ENCODE measurements at regions not wholly inside any gene's neighbourhood (a gene's known extent, or its start where the extent isn't known, plus 50 kb on each side); places are given as distances from the start of the nearest gene placed in this dataset.
A peak's percentile ranks its signal among the peaks of the same experiment; 100 is the strongest.

DNA sequence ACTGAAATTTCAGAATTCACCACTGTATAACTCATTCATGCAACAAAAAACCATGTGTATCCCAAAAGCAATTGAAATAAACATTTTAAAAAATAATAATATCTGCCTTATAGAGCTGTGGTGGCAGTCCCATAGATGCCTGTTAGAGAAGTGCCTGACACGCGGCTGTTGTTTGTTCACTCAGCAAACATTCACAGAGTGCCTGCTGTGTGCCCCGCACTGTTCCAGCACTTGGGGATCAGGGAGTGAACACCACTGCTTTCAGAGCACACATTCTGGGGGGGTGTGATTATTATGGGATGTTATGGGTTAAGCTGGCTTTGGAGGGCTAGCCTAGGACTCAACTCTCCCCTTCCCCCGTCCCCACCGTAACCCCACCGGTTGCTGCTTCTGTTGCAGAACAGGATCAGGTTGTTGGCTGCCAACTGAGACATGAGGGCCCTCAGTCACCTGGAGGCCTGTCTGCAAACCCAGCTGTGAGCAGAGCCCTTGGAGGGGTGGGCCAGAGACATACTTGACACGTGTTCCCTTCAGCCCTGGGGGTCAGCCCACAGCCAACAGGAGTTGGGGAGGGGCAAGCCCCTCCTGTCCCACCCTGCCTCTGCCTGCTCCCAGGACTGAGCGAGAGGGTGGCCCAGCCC, 103.3 kb upstream of the CIBAR2 start:
- H3K9ac ChIP-seq: no peak overlapping the region
- 96% methylated on average over 8 of the region's 8 CpGs for WGBS (ENCODE audit: low lambda C conversion rate)
- H3K4me1 ChIP-seq (ENCODE audit: control insufficient read depth in 1 of 2, insufficient read depth in 2 of 2, low read depth in 1 of 2, low read length in 1 of 2): peaks cover 21 to 56% of the 10 kb centered on the region in 2 experiments
- H3K4me3 ChIP-seq (ENCODE audit: low read depth in 2 of 2, low read length in 1 of 2): no peak overlapping the region
- no peaks in the 10 kb centered on the region for H4K20me1 ChIP-seq (ENCODE audit: insufficient read depth)
- no peaks in the 10 kb centered on the region for H3K9me3 ChIP-seq
- ChIA-PET POLR2A (no interaction called here), CTCF (interaction anchor here (1.1 to 6.8 kb wide), 4 partner anchors 38 to 101 kb away, joined by 3 to 42 read pairs (median 5); no protein-coding TSS in a partner anchor)
- TF ChIP-seq, protein P1, sequence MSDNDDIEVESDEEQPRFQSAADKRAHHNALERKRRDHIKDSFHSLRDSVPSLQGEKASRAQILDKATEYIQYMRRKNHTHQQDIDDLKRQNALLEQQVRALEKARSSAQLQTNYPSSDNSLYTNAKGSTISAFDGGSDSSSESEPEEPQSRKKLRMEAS (IDR thresholded peaks at IDR 0.05; ENCODE audit: low read depth): no peak
- TF ChIP-seq FOSL2 (IDR thresholded peaks at IDR 0.05; ENCODE audit: borderline replicate concordance, low read depth) (no peak), SIN3A (IDR thresholded peaks at IDR 0.05; ENCODE audit: borderline replicate concordance, low read depth, low read length) (no peak), ELF1 (IDR thresholded peaks at IDR 0.05) (no peak), NFIC (IDR thresholded peaks at IDR 0.05; ENCODE audit: borderline replicate concordance) (no peak), MXI1 (IDR thresholded peaks at IDR 0.05; ENCODE audit: low read depth, low read length) (no peak), EZH2phosphoT487 (IDR thresholded peaks at IDR 0.05; ENCODE audit: borderline replicate concordance, low read depth) (no peak), GABPA (IDR thresholded peaks at IDR 0.05; ENCODE audit: low read depth) (no peak), TAF1 (IDR thresholded peaks at IDR 0.05; ENCODE audit: borderline replicate concordance, low read depth, low read length) (no peak), JUND (IDR thresholded peaks at IDR 0.05) (no peak), TEAD4 (IDR thresholded peaks at IDR 0.05; ENCODE audit: borderline replicate concordance, insufficient read depth) (no peak), YY1 (IDR thresholded peaks at IDR 0.05; ENCODE audit: low read depth) (no peak)
- TF ChIP-seq, protein P2, sequence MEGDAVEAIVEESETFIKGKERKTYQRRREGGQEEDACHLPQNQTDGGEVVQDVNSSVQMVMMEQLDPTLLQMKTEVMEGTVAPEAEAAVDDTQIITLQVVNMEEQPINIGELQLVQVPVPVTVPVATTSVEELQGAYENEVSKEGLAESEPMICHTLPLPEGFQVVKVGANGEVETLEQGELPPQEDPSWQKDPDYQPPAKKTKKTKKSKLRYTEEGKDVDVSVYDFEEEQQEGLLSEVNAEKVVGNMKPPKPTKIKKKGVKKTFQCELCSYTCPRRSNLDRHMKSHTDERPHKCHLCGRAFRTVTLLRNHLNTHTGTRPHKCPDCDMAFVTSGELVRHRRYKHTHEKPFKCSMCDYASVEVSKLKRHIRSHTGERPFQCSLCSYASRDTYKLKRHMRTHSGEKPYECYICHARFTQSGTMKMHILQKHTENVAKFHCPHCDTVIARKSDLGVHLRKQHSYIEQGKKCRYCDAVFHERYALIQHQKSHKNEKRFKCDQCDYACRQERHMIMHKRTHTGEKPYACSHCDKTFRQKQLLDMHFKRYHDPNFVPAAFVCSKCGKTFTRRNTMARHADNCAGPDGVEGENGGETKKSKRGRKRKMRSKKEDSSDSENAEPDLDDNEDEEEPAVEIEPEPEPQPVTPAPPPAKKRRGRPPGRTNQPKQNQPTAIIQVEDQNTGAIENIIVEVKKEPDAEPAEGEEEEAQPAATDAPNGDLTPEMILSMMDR (IDR thresholded peaks at IDR 0.05): no peak
- no peaks in the 10 kb centered on the region for H3K27me3 ChIP-seq (ENCODE audit: insufficient read depth)
- H3K36me3 ChIP-seq (replicated peaks in 1 of 2; ENCODE audit: control insufficient read depth in 1 of 2, insufficient read depth in 2 of 2, low read length in 1 of 2): no peaks in the 10 kb centered on the region
- H3K27ac ChIP-seq (ENCODE audit: low read depth in 2 of 2, low read length in 1 of 2): no peak overlapping the region
- DNase-seq: no peak
- no peaks in the 10 kb centered on the region for H3K9me2 ChIP-seq
- H3K4me2 ChIP-seq: no peak overlapping the region
- peaks cover 10% of the 10 kb centered on the region for H3F3A ChIP-seq (replicated peaks; ENCODE audit: insufficient read depth)
- H2AFZ ChIP-seq (ENCODE audit: low read depth): no peak overlapping the region
- peaks cover 21% of the 10 kb centered on the region; the same call in 1 of the 2 replicates for H3K79me2 ChIP-seq (ENCODE audit: insufficient read depth)

DNA sequence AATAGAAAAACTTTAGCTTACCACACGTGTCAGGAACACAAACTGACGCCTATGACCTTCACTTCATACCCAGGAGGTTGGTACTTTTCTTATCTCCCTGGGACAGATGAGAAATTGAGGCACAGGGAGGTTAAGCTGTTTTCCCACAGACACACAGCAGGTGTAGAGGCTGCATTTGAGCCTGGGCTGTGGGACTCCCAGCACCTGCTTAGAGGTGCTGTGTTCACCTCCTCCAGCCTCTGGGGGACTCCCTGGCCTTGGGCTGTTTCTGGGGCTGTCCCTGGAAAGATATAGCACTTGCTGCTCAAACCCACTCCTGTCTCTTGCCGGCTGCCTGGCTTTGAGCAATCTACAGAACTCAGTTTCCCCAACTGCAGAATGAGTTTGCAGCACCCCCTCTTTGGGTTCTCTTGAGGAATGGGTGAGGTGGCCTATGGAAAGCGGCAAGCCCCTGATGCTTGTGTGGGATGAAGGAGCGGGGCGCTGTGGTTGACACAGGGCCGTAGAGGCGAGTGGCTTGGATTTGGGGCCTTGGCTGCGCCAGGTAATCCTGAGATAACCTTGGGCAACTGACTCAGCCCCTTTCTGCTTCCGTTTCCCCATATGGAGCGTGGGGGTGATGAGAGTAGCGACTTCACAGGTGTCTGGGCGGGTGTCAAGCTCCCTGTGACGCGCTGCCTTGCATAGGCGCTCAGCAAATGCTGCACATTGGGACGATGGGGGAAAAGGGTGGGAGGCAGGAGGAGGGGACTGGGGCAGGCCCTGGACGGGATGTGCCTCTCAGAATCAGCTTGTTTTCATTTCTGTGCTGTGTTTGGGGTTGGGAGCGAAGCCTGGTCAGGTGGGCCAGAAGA, 104.5 kb upstream of the CIBAR2 start:
- Histone ChIP-seq H3K4me1 (ENCODE audit: control insufficient read depth in 1 of 2, insufficient read depth in 2 of 2, low read depth in 1 of 2, low read length in 1 of 2) (peaks cover 9 to 62% of the 10 kb centered on the region in 2 experiments), H3K9me3 (no peaks in the 10 kb centered on the region), H3F3A (replicated peaks; ENCODE audit: insufficient read depth) (peaks cover 9% of the 10 kb centered on the region), H3K79me2 (ENCODE audit: insufficient read depth) (peaks cover 20% of the 10 kb centered on the region; the same call in 1 of the 2 replicates), H3K36me3 (replicated peaks in 1 of 2; ENCODE audit: control insufficient read depth in 1 of 2, insufficient read depth in 2 of 2, low read length in 1 of 2) (no peaks in the 10 kb centered on the region), H3K9me2 (no peaks in the 10 kb centered on the region), H2AFZ (ENCODE audit: low read depth) (no peak overlapping the region), H3K27me3 (ENCODE audit: insufficient read depth) (no peaks in the 10 kb centered on the region), H3K27ac (ENCODE audit: low read depth in 2 of 2, low read length in 1 of 2) (peak overlapping the region in 1 of 2 experiments; percentile 9; a peak in 1 of 4 replicates), H3K4me3 (ENCODE audit: low read depth in 2 of 2, low read length in 1 of 2) (no peak overlapping the region), H4K20me1 (ENCODE audit: insufficient read depth) (no peaks in the 10 kb centered on the region), H3K4me2 (no peak overlapping the region), H3K9ac (no peak overlapping the region)
- no peak for DNase-seq
- WGBS (ENCODE audit: low lambda C conversion rate): 95% methylated on average over 18 of the region's 19 CpGs
- ChIA-PET CTCF (interaction anchor here (1.0 to 6.8 kb wide), 6 partner anchors 29 to 102 kb away, joined by 3 to 42 read pairs (median 4); no protein-coding TSS in a partner anchor), POLR2A (no interaction called here)
- TF ChIP-seq EZH2phosphoT487 (IDR thresholded peaks at IDR 0.05; ENCODE audit: borderline replicate concordance, low read depth) (no peak), POLR2AphosphoS5 (IDR thresholded peaks at IDR 0.05; ENCODE audit: low read depth, low read length) (no peak), RXRA (IDR thresholded peaks at IDR 0.05; ENCODE audit: borderline replicate concordance, low read depth) (no peak), TAF1 (IDR thresholded peaks at IDR 0.05; ENCODE audit: borderline replicate concordance, low read depth, low read length) (no peak), EP300 (IDR thresholded peaks at IDR 0.05; ENCODE audit: borderline replicate concordance in 1 of 2, low read depth in 1 of 2, low read length in 1 of 2) (no peak), FOXJ3 (CRISPR knock-in tag; IDR thresholded peaks at IDR 0.05) (no peak)
- TF ChIP-seq, protein P3, sequence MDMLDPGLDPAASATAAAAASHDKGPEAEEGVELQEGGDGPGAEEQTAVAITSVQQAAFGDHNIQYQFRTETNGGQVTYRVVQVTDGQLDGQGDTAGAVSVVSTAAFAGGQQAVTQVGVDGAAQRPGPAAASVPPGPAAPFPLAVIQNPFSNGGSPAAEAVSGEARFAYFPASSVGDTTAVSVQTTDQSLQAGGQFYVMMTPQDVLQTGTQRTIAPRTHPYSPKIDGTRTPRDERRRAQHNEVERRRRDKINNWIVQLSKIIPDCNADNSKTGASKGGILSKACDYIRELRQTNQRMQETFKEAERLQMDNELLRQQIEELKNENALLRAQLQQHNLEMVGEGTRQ (IDR thresholded peaks at IDR 0.05; ENCODE audit: borderline replicate concordance, low read depth, low read length): no peak
- TF ChIP-seq, protein P4, sequence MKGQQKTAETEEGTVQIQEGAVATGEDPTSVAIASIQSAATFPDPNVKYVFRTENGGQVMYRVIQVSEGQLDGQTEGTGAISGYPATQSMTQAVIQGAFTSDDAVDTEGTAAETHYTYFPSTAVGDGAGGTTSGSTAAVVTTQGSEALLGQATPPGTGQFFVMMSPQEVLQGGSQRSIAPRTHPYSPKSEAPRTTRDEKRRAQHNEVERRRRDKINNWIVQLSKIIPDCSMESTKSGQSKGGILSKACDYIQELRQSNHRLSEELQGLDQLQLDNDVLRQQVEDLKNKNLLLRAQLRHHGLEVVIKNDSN (IDR thresholded peaks at IDR 0.05; ENCODE audit: borderline replicate concordance, low read depth): no peak
